ENCODE measurements at regions not wholly inside any gene's neighbourhood (a gene's known extent, or its start where the extent isn't known, plus 50 kb on each side); places are given as distances from the start of the nearest gene placed in this dataset.

DNA sequence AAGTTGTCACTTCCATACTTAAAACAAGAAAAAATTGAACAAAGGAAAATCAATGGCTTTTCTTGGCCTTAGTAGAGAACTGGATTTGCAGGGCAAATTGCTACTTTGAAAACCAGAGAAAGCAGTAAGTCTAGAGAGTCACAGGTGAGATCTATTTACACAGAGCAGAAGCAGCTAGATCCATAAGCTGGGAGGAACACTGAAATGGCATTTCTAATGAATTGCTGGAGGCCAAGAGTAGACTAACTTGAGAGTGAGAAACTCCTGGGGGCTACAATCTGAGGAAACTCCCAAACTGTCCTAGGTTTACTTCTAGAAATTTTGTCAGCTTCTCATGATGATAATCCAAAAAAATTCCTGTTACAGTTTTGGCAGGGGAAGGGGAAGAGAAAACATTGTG is 133.3 kb downstream of the SPCS3 start:
- TF ChIP-seq CTCF (IDR thresholded peaks at IDR 0.05; ENCODE audit: insufficient read depth, missing control alignments) = no peak
- DNase-seq (ENCODE audit: insufficient read length, low spot score) (no peak), FAIRE-seq (no peak)

DNA sequence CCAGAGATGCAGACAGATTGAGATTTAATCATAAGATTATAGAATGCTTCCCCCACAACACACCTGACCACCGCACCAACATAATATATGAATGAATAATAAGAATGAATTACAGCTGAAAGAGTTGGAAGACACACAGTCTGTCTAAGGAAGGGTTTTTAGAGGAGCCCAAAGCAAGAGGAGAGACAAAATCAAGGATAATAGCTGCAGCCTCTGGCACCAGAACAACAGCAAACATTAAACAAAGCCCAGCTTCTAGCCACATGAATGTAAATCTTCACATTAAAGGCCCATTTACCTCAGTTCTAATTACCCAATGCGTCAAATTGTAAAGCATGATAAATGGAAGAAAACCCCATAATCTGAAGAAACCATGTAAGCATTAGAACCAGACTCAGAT is 133.9 kb downstream of the SPCS3 start:
- no peak for TF ChIP-seq CTCF (IDR thresholded peaks at IDR 0.05; ENCODE audit: insufficient read depth, missing control alignments)
- DNase-seq (ENCODE audit: insufficient read length, low spot score) = no peak
- FAIRE-seq = no peak

GRCh38 chr4:176464748-176465147 is 145.0 kb downstream of the SPCS3 start:
- no peak for FAIRE-seq
- TF ChIP-seq CTCF (IDR thresholded peaks at IDR 0.05; ENCODE audit: insufficient read depth, missing control alignments) = no peak
- no peak for DNase-seq (ENCODE audit: insufficient read length, low spot score)

GRCh38 chr4:176467001-176467400 is 147.2 kb downstream of the SPCS3 start:
- no peak for TF ChIP-seq CTCF (IDR thresholded peaks at IDR 0.05; ENCODE audit: insufficient read depth, missing control alignments)
- DNase-seq (ENCODE audit: insufficient read length, low spot score) (no peak), FAIRE-seq (no peak)

- TF ChIP-seq CTCF (IDR thresholded peaks at IDR 0.05; ENCODE audit: insufficient read depth, missing control alignments) = no peak
- no peak for FAIRE-seq
- DNase-seq (ENCODE audit: insufficient read length, low spot score) = no peak
Observed at GRCh38 chr4:176469546-176469945, 149.8 kb downstream of the SPCS3 start.

DNA sequence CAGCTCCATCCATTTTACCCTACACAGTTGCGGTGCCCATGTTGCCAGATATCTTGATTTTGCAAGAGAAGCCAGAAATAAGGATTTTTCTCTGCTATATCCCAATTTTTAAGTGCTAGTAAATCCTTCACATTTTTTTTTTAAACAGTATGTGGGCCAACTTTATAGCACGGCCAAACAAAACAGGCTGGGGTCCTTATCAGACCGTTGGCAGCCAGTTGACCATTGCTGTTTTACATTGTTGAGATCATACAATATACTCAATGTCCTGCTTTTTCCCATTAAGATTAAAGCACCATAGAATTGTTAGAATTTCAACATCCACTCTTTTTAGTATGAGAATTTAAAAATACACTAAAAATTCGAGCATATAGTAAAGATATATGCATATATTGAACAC is 150.9 kb downstream of the SPCS3 start:
- DNase-seq (ENCODE audit: insufficient read length, low spot score) (no peak), FAIRE-seq (no peak)
- no peak for TF ChIP-seq CTCF (IDR thresholded peaks at IDR 0.05; ENCODE audit: insufficient read depth, missing control alignments)

GRCh38 chr4:176475067-176475466 is 155.3 kb downstream of the SPCS3 start:
- TF ChIP-seq CTCF (IDR thresholded peaks at IDR 0.05; ENCODE audit: insufficient read depth, missing control alignments) = no peak
- no peak for FAIRE-seq

More at GRCh38 chr4:176475067-176475466, 155.3 kb downstream of the SPCS3 start:
- DNase-seq (ENCODE audit: insufficient read length, low spot score) = no peak

All from D721Med (cell line).